ENCODE measurements at regions not wholly inside any gene's neighbourhood (a gene's known extent, or its start where the extent isn't known, plus 50 kb on each side); places are given as distances from the start of the nearest gene placed in this dataset.
"Not testable (repeated sequence)": the region's sequence is repeated elsewhere in the genome, so short reads cannot be mapped to it uniquely, and the experiment has no call there.

GRCh38 chr16:29257419-29258336, 148.8 kb downstream of the NPIPB11 start:
- not testable (repeated sequence) for DNase-seq (ENCODE audit: low read depth); H3K4me3 ChIP-seq (ENCODE audit: low read depth, low read length)

- TF ChIP-seq, protein P1, sequence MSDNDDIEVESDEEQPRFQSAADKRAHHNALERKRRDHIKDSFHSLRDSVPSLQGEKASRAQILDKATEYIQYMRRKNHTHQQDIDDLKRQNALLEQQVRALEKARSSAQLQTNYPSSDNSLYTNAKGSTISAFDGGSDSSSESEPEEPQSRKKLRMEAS (IDR thresholded peaks at IDR 0.05; ENCODE audit: low read depth, low read length): no peak
- H3K4me3 ChIP-seq (ENCODE audit: low read depth, low read length): no peak overlapping the region
- DNase-seq (ENCODE audit: low read depth): no peak
Measured at GRCh38 chr16:29256501-29256981, 150.0 kb downstream of the NPIPB11 start.

GRCh38 chr16:29255957-29256356, 150.6 kb downstream of the NPIPB11 start:
- DNase-seq (ENCODE audit: low read depth); H3K4me3 ChIP-seq (ENCODE audit: low read depth, low read length): not testable (repeated sequence)

DNA sequence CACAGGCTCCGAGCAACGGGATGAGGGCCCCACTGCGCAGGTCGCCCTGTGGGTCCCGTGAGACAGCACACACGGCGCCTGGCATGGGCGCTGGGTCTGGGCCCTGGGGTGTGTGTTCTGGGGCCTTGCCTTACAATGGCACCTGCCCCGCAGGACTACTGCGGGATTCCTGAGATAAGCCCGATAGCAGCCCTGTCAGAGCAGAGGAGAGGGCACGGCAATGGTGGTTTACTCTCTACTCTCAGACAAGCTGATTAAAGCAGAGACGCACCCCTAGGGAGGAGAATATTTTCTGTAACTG, 151.1 kb downstream of the NPIPB11 start:
- H3K4me3 ChIP-seq (ENCODE audit: low read depth, low read length); DNase-seq (ENCODE audit: low read depth): not testable (repeated sequence)

- no peak for DNase-seq (ENCODE audit: low read depth)
- no peak for TF ChIP-seq POLR2A (IDR thresholded peaks at IDR 0.05; ENCODE audit: extremely low read depth, insufficient read length)
- TF ChIP-seq, protein P1 (IDR thresholded peaks at IDR 0.05; ENCODE audit: low read depth, low read length): no peak
- TF ChIP-seq CTCF (IDR thresholded peaks at IDR 0.05; ENCODE audit: low read depth, low read length): no peak
- TF ChIP-seq MYC (IDR thresholded peaks at IDR 0.05; ENCODE audit: low read depth, low read length): no peak
- H3K4me3 ChIP-seq (ENCODE audit: low read depth, low read length): no peak overlapping the region
Measured at GRCh38 chr16:29254676-29255495, 151.6 kb downstream of the NPIPB11 start.

DNA sequence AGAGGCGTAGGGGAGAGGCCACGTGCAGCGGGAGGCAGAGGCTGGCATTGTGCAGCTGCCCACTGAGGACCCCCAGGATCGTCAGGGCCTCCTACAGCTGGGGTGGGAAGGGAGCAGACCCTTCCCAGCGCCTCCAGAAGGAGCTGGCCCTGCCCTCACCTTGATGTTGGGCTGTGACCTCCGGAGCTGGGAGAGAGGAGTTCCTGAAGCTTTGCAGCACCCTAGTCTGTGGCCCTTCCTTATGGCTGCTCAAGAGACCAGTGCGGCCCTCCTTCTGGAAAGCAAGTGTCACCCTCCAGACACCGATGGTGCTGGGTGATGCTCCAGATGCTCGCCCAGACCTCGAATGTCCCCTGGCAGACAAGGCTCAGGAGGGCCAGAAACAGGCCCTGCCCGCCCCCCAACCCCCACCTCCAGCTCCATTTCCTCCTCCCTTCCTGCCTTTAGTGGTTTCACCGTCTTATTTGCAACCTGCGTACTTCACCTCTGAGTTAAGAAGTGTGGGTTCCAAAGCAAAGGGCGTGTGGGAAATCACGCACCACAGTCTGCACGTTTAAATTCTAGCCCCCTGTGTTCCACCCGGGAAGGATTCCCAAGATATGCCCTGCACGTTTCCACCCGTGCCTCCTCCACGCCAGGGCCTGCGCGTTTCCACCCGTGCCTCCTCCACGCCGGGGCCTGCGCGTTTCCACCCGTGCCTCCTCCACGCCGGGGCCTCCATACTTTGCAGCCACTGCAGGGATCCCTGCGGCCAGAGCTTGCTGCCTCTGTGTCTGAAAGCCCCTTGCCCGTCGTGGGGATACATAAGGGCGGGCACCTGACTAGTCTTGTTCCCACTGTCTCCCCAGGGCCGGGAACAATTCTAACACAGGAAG, 152.6 kb downstream of the NPIPB11 start:
- not testable (repeated sequence) for H3K4me3 ChIP-seq (ENCODE audit: low read depth, low read length); DNase-seq (ENCODE audit: low read depth)

- not testable (repeated sequence) for H3K4me3 ChIP-seq (ENCODE audit: low read depth, low read length); DNase-seq (ENCODE audit: low read depth)
Measured at GRCh38 chr16:29253066-29253590, 153.4 kb downstream of the NPIPB11 start.

DNA sequence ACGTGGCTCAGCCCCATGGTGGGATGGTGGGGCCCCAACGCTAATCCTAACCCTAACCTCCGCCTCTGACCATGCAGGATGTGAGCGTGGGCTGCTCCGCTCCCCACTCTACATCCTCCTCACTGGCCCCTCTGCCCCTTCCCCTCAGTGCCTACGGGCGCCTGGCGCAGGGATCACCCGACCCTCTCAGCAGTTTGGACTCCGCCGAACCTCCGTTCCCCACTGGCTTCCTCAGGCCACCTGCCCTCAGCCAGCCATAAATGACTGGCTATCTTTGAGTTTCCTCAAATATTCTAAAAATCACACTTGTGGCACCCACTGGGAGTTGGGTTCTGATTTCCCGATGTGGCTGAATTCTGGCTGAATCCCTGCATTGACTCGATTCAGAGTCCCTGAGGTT, 154.2 kb downstream of the NPIPB11 start:
- H3K4me3 ChIP-seq (ENCODE audit: low read depth, low read length); DNase-seq (ENCODE audit: low read depth): not testable (repeated sequence)

- not testable (repeated sequence) for DNase-seq (ENCODE audit: low read depth); H3K4me3 ChIP-seq (ENCODE audit: low read depth, low read length)
Measured at GRCh38 chr16:29251571-29252011, 154.9 kb downstream of the NPIPB11 start.

DNA sequence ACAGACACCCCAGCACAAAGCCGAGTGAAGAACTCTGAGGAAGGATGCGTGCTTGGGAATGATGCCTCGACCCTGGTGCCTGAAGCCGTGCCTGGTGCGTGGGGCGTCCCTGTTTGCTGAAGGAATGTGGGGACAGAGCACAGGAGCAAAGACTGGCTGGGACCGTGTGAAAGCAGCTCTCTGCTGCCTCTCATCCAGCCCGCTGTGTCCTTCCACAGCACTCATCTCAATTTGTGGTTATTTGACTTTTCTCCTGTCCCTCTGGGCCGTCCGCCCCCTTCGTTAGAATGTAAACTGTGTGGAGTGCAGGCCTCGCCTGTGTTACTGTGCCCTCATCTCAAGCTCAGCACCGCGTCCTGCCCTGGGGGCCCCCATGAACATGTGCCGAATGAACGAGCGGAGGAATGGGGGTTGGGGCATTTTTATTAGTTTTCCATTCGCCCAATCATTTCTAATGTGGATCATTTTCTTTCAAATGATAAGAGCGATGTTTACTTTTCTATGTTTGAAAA, 155.5 kb downstream of the NPIPB11 start:
- not testable (repeated sequence) for H3K4me3 ChIP-seq (ENCODE audit: low read depth, low read length); DNase-seq (ENCODE audit: low read depth)

DNA sequence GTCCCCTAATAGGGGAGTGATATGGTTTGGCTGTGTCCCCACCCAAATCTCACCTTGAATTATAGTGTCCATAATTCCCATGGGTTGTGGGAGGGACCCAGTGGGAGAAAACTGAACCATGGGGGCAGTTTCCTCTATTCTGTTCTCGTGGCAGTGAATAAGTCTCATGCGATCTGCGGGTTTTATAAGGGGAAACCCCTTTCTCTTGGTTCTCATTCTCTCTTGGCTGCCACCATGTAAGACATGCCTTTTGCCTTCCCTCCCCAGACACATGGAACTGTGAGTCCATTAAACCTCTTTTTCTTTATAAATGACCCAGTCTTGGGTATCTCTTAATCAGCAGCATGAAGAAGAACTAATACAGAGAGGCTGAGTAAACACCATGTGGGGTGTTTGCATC, 156.0 kb downstream of the NPIPB11 start:
- not testable (repeated sequence) for H3K4me3 ChIP-seq (ENCODE audit: low read depth, low read length); DNase-seq (ENCODE audit: low read depth)

GRCh38 chr16:29248940-29249318, 157.6 kb downstream of the NPIPB11 start:
- not testable (repeated sequence) for DNase-seq (ENCODE audit: low read depth); H3K4me3 ChIP-seq (ENCODE audit: low read depth, low read length)

- H3K4me3 ChIP-seq (ENCODE audit: low read depth, low read length): not testable (repeated sequence)
- peak; percentile 14 for DNase-seq (ENCODE audit: low read depth)
Measured at GRCh38 chr16:29248306-29248939, 158.1 kb downstream of the NPIPB11 start.

DNA sequence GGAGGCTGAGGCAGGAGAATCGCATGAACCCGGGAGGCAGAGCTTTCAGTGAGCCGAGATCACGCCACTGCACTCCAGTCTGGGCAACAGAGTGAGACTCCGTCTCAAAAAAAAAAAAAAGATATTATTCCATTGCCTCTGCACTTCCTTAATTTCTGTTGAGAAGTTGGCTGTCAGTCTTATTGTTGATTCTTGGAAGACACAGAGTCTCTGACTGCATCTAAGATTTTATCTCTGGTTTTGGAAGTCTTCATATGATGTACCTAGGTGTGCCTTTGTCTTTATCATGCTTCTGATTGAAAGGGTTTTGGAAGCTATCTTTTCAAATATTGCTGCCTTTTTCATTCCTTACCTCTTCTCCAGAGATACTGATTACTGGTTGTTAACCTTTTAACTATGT, 160.4 kb downstream of the NPIPB11 start:
- not testable (repeated sequence) for H3K4me3 ChIP-seq (ENCODE audit: low read depth, low read length); DNase-seq (ENCODE audit: low read depth)
